Endodermal cell (in vitro differentiated cells): ENCODE measurements at regions not wholly inside any gene's neighbourhood (a gene's known extent, or its start where the extent isn't known, plus 50 kb on each side); places are given as distances from the start of the nearest gene placed in this dataset.

Experiments used
- DNase-seq: peaks from one replicate; pipeline ENCODE4 v3.0.0-alpha.2; 2017
- H3K27ac ChIP-seq: 2 replicates; pipeline ENCODE4 v1.5.1; 2013; ENCODE audit warnings: mild to moderate bottlenecking, low read depth, low read length, moderate library complexity
- H3K27me3 ChIP-seq: 2 replicates; pipeline ENCODE4 v1.6.1; 2013; ENCODE audit warnings: mild to moderate bottlenecking, low read length, moderate library complexity; ENCODE audit not compliant: insufficient read depth, control insufficient read depth, poor library complexity, severe bottlenecking
- H3K36me3 ChIP-seq: 2 replicates; pipeline ENCODE4 v1.7.0; 2013; ENCODE audit warnings: mild to moderate bottlenecking, low read length, moderate library complexity; ENCODE audit not compliant: control insufficient read depth, insufficient read depth
- H3K4me1 ChIP-seq: one replicate; pipeline ENCODE4 v1.7.0; 2013; ENCODE audit warnings: low read length; ENCODE audit not compliant: control insufficient read depth, insufficient read depth
- H3K4me3 ChIP-seq: 2 replicates; pipeline ENCODE4 v1.5.1; 2013; ENCODE audit warnings: mild to moderate bottlenecking, low read length, moderate library complexity
- H3K9ac ChIP-seq: 2 replicates; pipeline ENCODE4 v1.6.1; 2013; ENCODE audit warnings: mild to moderate bottlenecking, low read length, moderate library complexity; ENCODE audit not compliant: poor library complexity, severe bottlenecking; ENCODE audit errors: extremely low read depth
- H3K9me3 ChIP-seq: 2 replicates; pipeline ENCODE4 v1.6.1; 2013; ENCODE audit warnings: mild to moderate bottlenecking, low read length, moderate library complexity; ENCODE audit not compliant: control insufficient read depth
- H3K27ac Mint-ChIP-seq: 2 replicates; pipeline ENCODE4 v1.8.0; 2020; ENCODE audit warnings: mixed read lengths
- H3K27me3 Mint-ChIP-seq: 2 replicates; pipeline ENCODE4 v1.8.0; 2021; ENCODE audit warnings: mild to moderate bottlenecking, mixed read lengths; ENCODE audit not compliant: insufficient read depth
- H3K36me3 Mint-ChIP-seq: 2 replicates; pipeline ENCODE4 v1.8.0; 2020; ENCODE audit warnings: low read depth, mixed read lengths
- H3K4me1 Mint-ChIP-seq: 2 replicates; pipeline ENCODE4 v1.8.0; 2020; ENCODE audit warnings: mixed read lengths
- H3K4me3 Mint-ChIP-seq: 2 replicates; pipeline ENCODE4 v1.8.0; 2020; ENCODE audit warnings: mild to moderate bottlenecking, moderate library complexity, mixed read lengths
- H3K9me3 Mint-ChIP-seq: 2 replicates; pipeline ENCODE4 v1.8.0; 2020; ENCODE audit warnings: mild to moderate bottlenecking, mixed read lengths
- CTCF ChIP-seq: fragments of 200-600 bp; sonication (generic); conservative IDR thresholded peaks from 2 replicates; pipeline ENCODE4 v1.5.0; 2021; ENCODE audit warnings: antibody characterized with exemption, mild to moderate bottlenecking
- WGBS, 2 experiments: methylation state at CpG; one replicate each; pipeline versions ENCODE4 v1.1.5 to v1.1.7; 2013; ENCODE audit warnings: missing lambda C conversion rate in 2 of 2, mixed read lengths in 1 of 2; ENCODE audit not compliant: insufficient coverage in 1 of 2, insufficient read length in 1 of 2; 5-methylcytosine and 5-hydroxymethylcytosine counted together

GRCh38 chr4:127055357-127055756, 577.4 kb upstream of the INTU start:
- TF ChIP-seq CTCF, result no peak
- Histone ChIP-seq H3K4me1 (no peaks in the 10 kb centered on the region), H3K4me3 (no peak overlapping the region), H3K9ac (no peak overlapping the region), H3K27me3 (no peaks in the 10 kb centered on the region), H3K9me3 (no peaks in the 10 kb centered on the region), H3K36me3 (no peaks in the 10 kb centered on the region), H3K27ac (no peak overlapping the region)
- Mint-ChIP-seq H3K27me3 (no peaks in the 10 kb centered on the region), H3K36me3 (no peaks in the 10 kb centered on the region), H3K4me1 (no peaks in the 10 kb centered on the region), H3K27ac (no peak overlapping the region), H3K9me3 (no peaks in the 10 kb centered on the region), H3K4me3 (no peak overlapping the region)
- WGBS, 2 experiments, result 81% methylated on average over 1 of the region's 1 CpG; no CpG with 5 or more reads in 1 of the 2 experiments
- no peak for DNase-seq

- Histone ChIP-seq H3K4me1 (no peaks in the 10 kb centered on the region), H3K4me3 (no peak overlapping the region), H3K9ac (no peak overlapping the region), H3K27me3 (no peaks in the 10 kb centered on the region), H3K27ac (no peak overlapping the region), H3K9me3 (no peaks in the 10 kb centered on the region), H3K36me3 (no peaks in the 10 kb centered on the region)
- H3K4me3 Mint-ChIP-seq, result no peak overlapping the region
- no peaks in the 10 kb centered on the region for H3K36me3 Mint-ChIP-seq
- peaks cover 7% of the 10 kb centered on the region for H3K4me1 Mint-ChIP-seq
- WGBS, 2 experiments, result 67 to 88% methylated on average over 1 of the region's 1 CpG
- no peak overlapping the region for H3K27ac Mint-ChIP-seq
- DNase-seq, result no peak
- H3K27me3 Mint-ChIP-seq, result no peaks in the 10 kb centered on the region
- no peak for TF ChIP-seq CTCF
- peaks cover 8% of the 10 kb centered on the region for H3K9me3 Mint-ChIP-seq
Observed at GRCh38 chr4:127069675-127070074, 563.1 kb upstream of the INTU start.

GRCh38 chr4:127071443-127071842, 561.3 kb upstream of the INTU start:
- Histone ChIP-seq H3K36me3 (no peaks in the 10 kb centered on the region), H3K4me3 (no peak overlapping the region), H3K9me3 (no peaks in the 10 kb centered on the region), H3K4me1 (no peaks in the 10 kb centered on the region), H3K27me3 (no peaks in the 10 kb centered on the region), H3K9ac (no peak overlapping the region), H3K27ac (no peak overlapping the region)
- no peak for TF ChIP-seq CTCF
- Mint-ChIP-seq H3K4me3 (no peak overlapping the region), H3K27me3 (no peaks in the 10 kb centered on the region), H3K27ac (no peak overlapping the region), H3K36me3 (no peaks in the 10 kb centered on the region), H3K9me3 (peaks cover 6% of the 10 kb centered on the region), H3K4me1 (peaks cover 7% of the 10 kb centered on the region)
- DNase-seq, result no peak
- 80 to 95% methylated on average over 1 of the region's 1 CpG for WGBS, 2 experiments
